Vagina (tissue), 2 donors: ENCODE measurements at regions not wholly inside any gene's neighbourhood (a gene's known extent, or its start where the extent isn't known, plus 50 kb on each side); places are given as distances from the start of the nearest gene placed in this dataset.

Experiments
- POLR2A ChIP-seq, 2 donors: fragments of 450-650 bp; IDR thresholded peaks; one replicate each; pipeline ENCODE4 v1.6.1; 2017; ENCODE audit warnings: antibody characterized with exemption in 2 of 2, mild to moderate bottlenecking in 2 of 2, moderate library complexity in 2 of 2
- TF ChIP-seq, protein P1 (sequence below), 3 experiments: fragments of 450-650 bp in 2 of 3; fragments of 200-600 bp in 1 of 3; sonication (generic) in 1 of 3; IDR thresholded peaks; one replicate each; pipeline ENCODE4 v1.5.1; 2017 to 2019; ENCODE audit warnings: antibody characterized with exemption in 3 of 3, mild to moderate bottlenecking in 2 of 3, moderate library complexity in 2 of 3

DNA sequence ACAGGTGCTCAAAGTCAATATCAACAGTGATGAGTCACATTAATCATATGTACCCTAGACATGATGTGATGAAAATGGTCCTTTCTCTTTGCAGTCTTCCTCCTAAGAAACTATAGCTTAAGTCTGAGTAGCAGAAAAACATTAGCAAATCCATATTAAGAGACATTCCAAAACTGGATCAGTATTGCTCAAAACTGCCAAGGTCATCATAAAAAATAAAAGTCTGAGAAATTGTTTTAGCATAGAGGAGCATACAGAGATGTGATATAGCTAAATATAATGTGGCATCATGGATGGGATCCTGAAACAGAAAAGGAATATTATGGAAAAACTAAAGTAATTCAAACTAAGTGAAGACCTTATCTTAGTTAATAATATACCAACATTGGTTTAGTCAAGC is 1316.1 kb downstream of the SUCLG1 start:
- TF ChIP-seq, protein P1, sequence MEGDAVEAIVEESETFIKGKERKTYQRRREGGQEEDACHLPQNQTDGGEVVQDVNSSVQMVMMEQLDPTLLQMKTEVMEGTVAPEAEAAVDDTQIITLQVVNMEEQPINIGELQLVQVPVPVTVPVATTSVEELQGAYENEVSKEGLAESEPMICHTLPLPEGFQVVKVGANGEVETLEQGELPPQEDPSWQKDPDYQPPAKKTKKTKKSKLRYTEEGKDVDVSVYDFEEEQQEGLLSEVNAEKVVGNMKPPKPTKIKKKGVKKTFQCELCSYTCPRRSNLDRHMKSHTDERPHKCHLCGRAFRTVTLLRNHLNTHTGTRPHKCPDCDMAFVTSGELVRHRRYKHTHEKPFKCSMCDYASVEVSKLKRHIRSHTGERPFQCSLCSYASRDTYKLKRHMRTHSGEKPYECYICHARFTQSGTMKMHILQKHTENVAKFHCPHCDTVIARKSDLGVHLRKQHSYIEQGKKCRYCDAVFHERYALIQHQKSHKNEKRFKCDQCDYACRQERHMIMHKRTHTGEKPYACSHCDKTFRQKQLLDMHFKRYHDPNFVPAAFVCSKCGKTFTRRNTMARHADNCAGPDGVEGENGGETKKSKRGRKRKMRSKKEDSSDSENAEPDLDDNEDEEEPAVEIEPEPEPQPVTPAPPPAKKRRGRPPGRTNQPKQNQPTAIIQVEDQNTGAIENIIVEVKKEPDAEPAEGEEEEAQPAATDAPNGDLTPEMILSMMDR (IDR thresholded peaks at IDR 0.05), result no peak
- TF ChIP-seq POLR2A (IDR thresholded peaks at IDR 0.05), result no peak
